ENCODE measurements at regions not wholly inside any gene's neighbourhood (a gene's known extent, or its start where the extent isn't known, plus 50 kb on each side); places are given as distances from the start of the nearest gene placed in this dataset.

DNA sequence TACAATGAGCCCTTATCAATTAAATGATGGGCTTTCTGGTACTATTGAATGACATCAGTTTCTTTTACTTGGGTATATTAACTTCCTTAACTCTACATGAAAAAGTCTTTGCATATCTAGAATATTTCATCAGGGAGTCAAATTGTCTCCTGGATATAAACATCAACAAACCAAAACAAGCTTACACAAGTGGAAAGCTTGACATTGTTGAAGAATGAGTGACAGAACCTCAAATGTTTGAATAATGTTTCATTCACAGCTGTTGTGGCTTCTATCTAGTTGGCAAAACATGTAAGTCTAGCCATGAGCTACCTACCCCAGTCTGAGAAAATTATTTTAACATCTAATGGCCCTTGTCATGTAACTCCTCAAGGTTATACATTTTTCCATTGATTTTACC is 604.8 kb upstream of the ADAMTS5 start:
- ATAC-seq: no peak

More for the DNA sequence above, 604.8 kb upstream of the ADAMTS5 start:
- H3K27ac ChIP-seq (ENCODE audit: extremely low read depth, low read depth, low read length): no peak overlapping the region
- no peaks in the 10 kb centered on the region for H3K4me1 ChIP-seq (replicated peaks in 1 of 2; ENCODE audit: control insufficient read depth in 2 of 2, insufficient read depth in 2 of 2, low read length in 2 of 2)
- no peak overlapping the region for H3K4me2 ChIP-seq (ENCODE audit: insufficient read depth, low read length)
- H3K79me2 ChIP-seq (ENCODE audit: control insufficient read depth, insufficient read depth, low read length): no peaks in the 10 kb centered on the region
- FAIRE-seq: no peak
- CTCF ChIA-PET (ENCODE audit: low intra/inter-chr PET ratio): no interaction called here
- H3K36me3 ChIP-seq (ENCODE audit: control insufficient read depth, insufficient read depth, low read length): no peaks in the 10 kb centered on the region
- no peak overlapping the region for H3K4me3 ChIP-seq
- TF ChIP-seq EP400 (IDR thresholded peaks at IDR 0.05) (no peak), ZNF695 (CRISPR knock-in tag; IDR thresholded peaks at IDR 0.05) (no peak), BCOR (IDR thresholded peaks at IDR 0.05) (no peak), NFIX (CRISPR knock-in tag; IDR thresholded peaks at IDR 0.05; ENCODE audit: low read depth) (no peak), PPARD (CRISPR knock-in tag; IDR thresholded peaks at IDR 0.05) (no peak), ELF4 (CRISPR knock-in tag; IDR thresholded peaks at IDR 0.05) (no peak), EGR1 (conservative IDR thresholded peaks at IDR 0.05) (no peak), C11orf30 (IDR thresholded peaks at IDR 0.05; ENCODE audit: low read depth) (no peak), ILK (tag; IDR thresholded peaks at IDR 0.05; ENCODE audit: borderline replicate concordance, low read depth) (no peak), ZNF586 (CRISPR knock-in tag; conservative IDR thresholded peaks at IDR 0.05) (no peak), RFX5 (IDR thresholded peaks at IDR 0.05; ENCODE audit: low read depth, low read length) (no peak), ZNF408 (CRISPR knock-in tag; IDR thresholded peaks at IDR 0.05; ENCODE audit: low read depth) (no peak), TFAM (CRISPR knock-in tag; conservative IDR thresholded peaks at IDR 0.05) (no peak), ZNF311 (CRISPR knock-in tag; IDR thresholded peaks at IDR 0.05) (no peak)
- TF ChIP-seq, protein P1, sequence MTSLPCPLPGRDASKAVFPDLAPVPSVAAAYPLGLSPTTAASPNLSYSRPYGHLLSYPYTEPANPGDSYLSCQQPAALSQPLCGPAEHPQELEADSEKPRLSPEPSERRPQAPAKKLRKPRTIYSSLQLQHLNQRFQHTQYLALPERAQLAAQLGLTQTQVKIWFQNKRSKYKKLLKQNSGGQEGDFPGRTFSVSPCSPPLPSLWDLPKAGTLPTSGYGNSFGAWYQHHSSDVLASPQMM (CRISPR knock-in tag; IDR thresholded peaks at IDR 0.05): no peak
- TF ChIP-seq, protein P2, sequence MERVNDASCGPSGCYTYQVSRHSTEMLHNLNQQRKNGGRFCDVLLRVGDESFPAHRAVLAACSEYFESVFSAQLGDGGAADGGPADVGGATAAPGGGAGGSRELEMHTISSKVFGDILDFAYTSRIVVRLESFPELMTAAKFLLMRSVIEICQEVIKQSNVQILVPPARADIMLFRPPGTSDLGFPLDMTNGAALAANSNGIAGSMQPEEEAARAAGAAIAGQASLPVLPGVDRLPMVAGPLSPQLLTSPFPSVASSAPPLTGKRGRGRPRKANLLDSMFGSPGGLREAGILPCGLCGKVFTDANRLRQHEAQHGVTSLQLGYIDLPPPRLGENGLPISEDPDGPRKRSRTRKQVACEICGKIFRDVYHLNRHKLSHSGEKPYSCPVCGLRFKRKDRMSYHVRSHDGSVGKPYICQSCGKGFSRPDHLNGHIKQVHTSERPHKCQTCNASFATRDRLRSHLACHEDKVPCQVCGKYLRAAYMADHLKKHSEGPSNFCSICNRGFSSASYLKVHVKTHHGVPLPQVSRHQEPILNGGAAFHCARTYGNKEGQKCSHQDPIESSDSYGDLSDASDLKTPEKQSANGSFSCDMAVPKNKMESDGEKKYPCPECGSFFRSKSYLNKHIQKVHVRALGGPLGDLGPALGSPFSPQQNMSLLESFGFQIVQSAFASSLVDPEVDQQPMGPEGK (CRISPR knock-in tag; IDR thresholded peaks at IDR 0.05; ENCODE audit: borderline replicate concordance): no peak
- DNase-seq (ENCODE audit: extremely low read depth in 1 of 4, low spot score in 3 of 4): no peak
- in situ Hi-C loops (cut with MboI): no loop called here
- H3K9me3 ChIP-seq (replicated peaks; ENCODE audit: control insufficient read depth, insufficient read depth, low read depth, low read length): no peaks in the 10 kb centered on the region
- intact Hi-C loops (cut with micrococcal nuclease): no loop called here
- no TSS peak for BruUV-seq (replicated peaks)
- H3K27me3 ChIP-seq (ENCODE audit: control insufficient read depth in 2 of 2, insufficient read depth in 2 of 2, low read length in 2 of 2): no peaks in the 10 kb centered on the region
- no peaks in the 10 kb centered on the region for H4K20me1 ChIP-seq (replicated peaks; ENCODE audit: control insufficient read depth, insufficient read depth, low read length)
- H2AFZ ChIP-seq (ENCODE audit: low read depth, low read length): no peak overlapping the region
- H3K9ac ChIP-seq (ENCODE audit: insufficient read depth in 1 of 2, low read depth in 2 of 2, low read length in 2 of 2): no peak overlapping the region
- POLR2A ChIA-PET: no interaction called here
- no peaks in the 10 kb centered on the region for H3K9me1 ChIP-seq (ENCODE audit: control insufficient read depth, insufficient read depth, low read length)
